CD4-positive, alpha-beta memory T cell (primary cell): ENCODE measurements at regions not wholly inside any gene's neighbourhood (a gene's known extent, or its start where the extent isn't known, plus 50 kb on each side); places are given as distances from the start of the nearest gene placed in this dataset.

Experiments used
- CTCF ChIA-PET: fragments of 350-600 bp; sonication (Branson Sonifier 250); formaldehyde crosslinking; loops from one replicate; lab custom pipeline; 2021; ENCODE audit warnings: inconsistent platforms; ENCODE audit not compliant: partially characterized antibody; lab: Charles Lee
- POLR2A ChIA-PET: fragments of 350-600 bp; sonication (Branson Sonifier 250); formaldehyde crosslinking; loops from one replicate; lab custom pipeline; 2021; ENCODE audit not compliant: partially characterized antibody; lab: Charles Lee
- DNase-seq, 5 donors: peaks; one replicate each; pipeline versions ENCODE4 v3.0.0 to v3.0.0-alpha.2; 2020 to 2022; ENCODE audit warnings: mixed read lengths in 1 of 5
- H3K27ac ChIP-seq: one replicate; pipeline ENCODE4 v1.7.0; 2013; ENCODE audit warnings: low read depth, low read length
- H3K27me3 ChIP-seq: 2 replicates; pipeline ENCODE4 v1.7.0; 2013; ENCODE audit warnings: mild to moderate bottlenecking, low read length, moderate library complexity; ENCODE audit not compliant: insufficient read depth
- H3K36me3 ChIP-seq: 2 replicates; pipeline ENCODE4 v1.7.0; 2013; ENCODE audit warnings: mild to moderate bottlenecking, low read length, moderate library complexity; ENCODE audit not compliant: insufficient read depth
- H3K4me1 ChIP-seq: 2 replicates; pipeline ENCODE4 v1.7.0; 2013; ENCODE audit warnings: mild to moderate bottlenecking, low read length, moderate library complexity; ENCODE audit not compliant: insufficient read depth
- H3K4me3 ChIP-seq, 2 donors: one replicate each; pipeline ENCODE4 v1.7.0; 2013; ENCODE audit warnings: low read length in 2 of 2, mild to moderate bottlenecking in 1 of 2
- H3K9me3 ChIP-seq, 2 donors: one replicate each; pipeline ENCODE4 v1.7.0; 2013; ENCODE audit warnings: low read length in 2 of 2, control low read depth in 1 of 2; ENCODE audit not compliant: control insufficient read depth in 1 of 2
- H3K27ac Mint-ChIP-seq, 7 donors: one replicate each; pipeline ENCODE4 v1.8.0; 2020 to 2021; ENCODE audit warnings: mixed read lengths in 7 of 7, mild to moderate bottlenecking in 6 of 7, inconsistent platforms in 3 of 7, moderate library complexity in 3 of 7
- H3K27me3 Mint-ChIP-seq, 2 donors: one replicate each; pipeline ENCODE4 v1.8.0; 2020 to 2021; ENCODE audit warnings: mixed read lengths in 2 of 2
- H3K36me3 Mint-ChIP-seq, 2 donors: one replicate each; pipeline ENCODE4 v1.8.0; 2020 to 2021; ENCODE audit warnings: mixed read lengths in 2 of 2, inconsistent platforms in 1 of 2, mild to moderate bottlenecking in 1 of 2
- H3K4me1 Mint-ChIP-seq, 4 donors: one replicate each; pipeline ENCODE4 v1.8.0; 2020 to 2021; ENCODE audit warnings: mixed read lengths in 4 of 4, mild to moderate bottlenecking in 1 of 4
- H3K4me3 Mint-ChIP-seq, 8 donors: one replicate each; pipeline ENCODE4 v1.8.0; 2020 to 2021; ENCODE audit warnings: mixed read lengths in 8 of 8, mild to moderate bottlenecking in 7 of 8, moderate library complexity in 6 of 8, inconsistent platforms in 3 of 8
- H3K9me3 Mint-ChIP-seq, 8 donors: one replicate each; pipeline ENCODE4 v1.8.0; 2020 to 2021; ENCODE audit warnings: mixed read lengths in 8 of 8, mild to moderate bottlenecking in 5 of 8, inconsistent platforms in 3 of 8, moderate library complexity in 1 of 8
- intact Hi-C: fragments of 100-400 bp; cut with micrococcal nuclease; formaldehyde crosslinking; loops from one replicate; pipeline ENCODE4 v1.15.1; 2023

DNA sequence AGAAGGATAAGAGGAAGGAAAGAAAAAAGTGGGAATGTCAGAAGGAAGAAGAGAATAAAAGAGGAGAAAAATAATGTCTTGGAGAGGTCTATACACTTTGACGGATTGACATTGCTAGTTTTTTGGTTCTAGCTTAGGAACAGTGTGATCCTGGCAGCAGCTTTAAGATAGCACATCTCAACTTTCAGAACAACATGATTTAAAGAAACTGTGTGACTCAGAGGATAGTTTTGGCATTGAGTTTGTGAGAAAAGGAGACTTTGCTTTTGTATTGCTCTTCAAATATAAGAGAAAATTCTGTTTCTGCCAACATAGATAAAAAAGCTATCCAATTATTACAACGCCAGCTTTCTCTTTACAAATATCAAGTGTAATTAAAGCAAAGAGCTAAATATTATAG, 260.7 kb upstream of the ARRDC3 start:
- ChIA-PET POLR2A (no interaction called here), CTCF (no interaction called here)
- H3K4me1 Mint-ChIP-seq, result no peaks in the 10 kb centered on the region
- no peaks in the 10 kb centered on the region for H3K9me3 ChIP-seq
- H3K27ac ChIP-seq, result no peak overlapping the region
- H3K4me3 ChIP-seq, result no peak overlapping the region
- DNase-seq, result no peak
- H3K27me3 Mint-ChIP-seq, result no peaks in the 10 kb centered on the region
- intact Hi-C loops, result no loop called here
- H3K4me1 ChIP-seq, result no peaks in the 10 kb centered on the region
- H3K9me3 Mint-ChIP-seq, result peaks cover 0 to 3% (median 0%) of the 10 kb centered on the region in 8 donors
- H3K27ac Mint-ChIP-seq, result no peak overlapping the region
- no peaks in the 10 kb centered on the region for H3K36me3 Mint-ChIP-seq
- no peak overlapping the region for H3K4me3 Mint-ChIP-seq
- no peaks in the 10 kb centered on the region for H3K27me3 ChIP-seq
- no peaks in the 10 kb centered on the region for H3K36me3 ChIP-seq

GRCh38 chr5:91642581-91642980, 259.5 kb upstream of the ARRDC3 start:
- Mint-ChIP-seq H3K4me3 (no peak overlapping the region), H3K9me3 (no peaks in the 10 kb centered on the region), H3K27ac (no peak overlapping the region), H3K36me3 (no peaks in the 10 kb centered on the region), H3K4me1 (no peaks in the 10 kb centered on the region), H3K27me3 (no peaks in the 10 kb centered on the region)
- Histone ChIP-seq H3K4me3 (no peak overlapping the region), H3K27me3 (no peaks in the 10 kb centered on the region), H3K4me1 (no peaks in the 10 kb centered on the region), H3K27ac (no peak overlapping the region), H3K36me3 (no peaks in the 10 kb centered on the region), H3K9me3 (no peaks in the 10 kb centered on the region)
- no peak for DNase-seq
- POLR2A ChIA-PET, result no interaction called here
- intact Hi-C loops, result no loop called here
- CTCF ChIA-PET, result interaction anchor here (1.3 kb wide), 1 partner anchor 145 kb away, joined by 3 read pairs; no protein-coding TSS in a partner anchor

DNA sequence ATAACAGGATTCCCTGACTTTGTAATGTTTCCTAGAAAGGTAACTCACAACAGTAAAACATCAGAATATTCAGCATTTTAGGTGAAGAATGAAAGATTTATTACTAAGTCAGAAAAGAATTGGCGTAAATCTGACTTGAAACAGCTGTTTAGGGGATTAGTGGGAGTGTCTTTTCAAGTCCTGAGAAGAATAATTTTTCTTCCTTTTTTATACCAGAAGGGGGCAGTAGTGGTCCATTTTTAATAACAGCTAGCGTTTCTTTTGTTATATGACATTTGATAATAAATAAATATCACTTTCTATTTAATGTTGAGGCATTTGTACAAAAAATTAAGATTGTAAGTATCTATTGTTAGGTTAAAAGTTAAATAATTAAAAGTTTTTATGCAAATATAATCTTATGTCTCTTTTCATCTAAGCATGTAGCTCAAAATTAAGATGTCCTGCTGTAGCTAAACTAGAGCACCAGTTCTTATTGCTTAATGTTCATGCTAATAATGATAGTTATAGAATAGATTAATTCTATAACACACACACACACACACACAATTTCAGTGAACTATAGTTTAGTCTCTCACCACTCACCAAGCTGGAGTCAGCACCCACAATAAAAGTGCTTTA, 258.7 kb upstream of the ARRDC3 start:
- H3K36me3 Mint-ChIP-seq, result no peaks in the 10 kb centered on the region
- DNase-seq, result peak in 4 of 5 donors; percentile 3 to 23 (median 16)
- intact Hi-C loops, result no loop called here

DNA sequence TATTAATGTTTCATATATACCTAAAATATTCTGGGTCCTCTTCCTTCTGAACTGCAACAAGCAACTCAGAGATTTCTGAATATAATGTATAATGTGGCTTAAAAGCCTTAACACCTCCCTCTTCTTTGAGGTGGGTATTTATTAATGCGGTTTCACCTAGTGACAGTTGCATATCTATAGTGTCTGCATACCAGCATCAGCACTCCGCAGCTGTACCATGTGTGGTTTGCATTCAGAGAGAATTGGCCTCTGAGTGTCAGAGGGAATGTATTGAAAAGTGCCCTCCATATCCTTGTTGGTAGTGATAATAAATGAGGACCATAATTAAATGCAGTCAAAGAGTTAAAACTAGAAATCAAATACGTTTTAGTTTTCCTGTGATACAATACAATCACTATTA, 256.6 kb upstream of the ARRDC3 start:
- Histone ChIP-seq H3K36me3 (no peaks in the 10 kb centered on the region), H3K9me3 (no peaks in the 10 kb centered on the region), H3K4me1 (no peaks in the 10 kb centered on the region), H3K27me3 (no peaks in the 10 kb centered on the region), H3K4me3 (no peak overlapping the region), H3K27ac (no peak overlapping the region)
- Mint-ChIP-seq H3K4me3 (no peak overlapping the region), H3K36me3 (no peaks in the 10 kb centered on the region), H3K4me1 (no peaks in the 10 kb centered on the region), H3K27ac (no peak overlapping the region), H3K9me3 (no peaks in the 10 kb centered on the region), H3K27me3 (no peaks in the 10 kb centered on the region)
- no peak for DNase-seq
- intact Hi-C loops, result no loop called here
- ChIA-PET CTCF (no interaction called here), POLR2A (no interaction called here)

More for the DNA sequence above, 258.7 kb upstream of the ARRDC3 start:
- Histone ChIP-seq H3K27me3 (no peaks in the 10 kb centered on the region), H3K36me3 (no peaks in the 10 kb centered on the region), H3K27ac (no peak overlapping the region), H3K9me3 (no peaks in the 10 kb centered on the region), H3K4me3 (no peak overlapping the region), H3K4me1 (no peaks in the 10 kb centered on the region)
- Mint-ChIP-seq H3K4me1 (no peaks in the 10 kb centered on the region), H3K27ac (no peak overlapping the region), H3K27me3 (no peaks in the 10 kb centered on the region), H3K9me3 (no peaks in the 10 kb centered on the region), H3K4me3 (no peak overlapping the region)
- ChIA-PET POLR2A (no interaction called here), CTCF (interaction anchor here (1.3 kb wide), 1 partner anchor 144 kb away, joined by 3 read pairs; no protein-coding TSS in a partner anchor)

- Histone ChIP-seq H3K4me3 (no peak overlapping the region), H3K36me3 (no peaks in the 10 kb centered on the region), H3K27me3 (no peaks in the 10 kb centered on the region), H3K27ac (no peak overlapping the region), H3K9me3 (no peaks in the 10 kb centered on the region), H3K4me1 (no peaks in the 10 kb centered on the region)
- ChIA-PET POLR2A (no interaction called here), CTCF (no interaction called here)
- intact Hi-C loops, result no loop called here
- Mint-ChIP-seq H3K27ac (no peak overlapping the region), H3K4me1 (no peaks in the 10 kb centered on the region), H3K27me3 (no peaks in the 10 kb centered on the region), H3K36me3 (no peaks in the 10 kb centered on the region), H3K4me3 (no peak overlapping the region), H3K9me3 (no peaks in the 10 kb centered on the region)
- DNase-seq, result no peak
Measured at GRCh38 chr5:91638010-91638409, 254.9 kb upstream of the ARRDC3 start.

- no peak for DNase-seq
- Mint-ChIP-seq H3K4me1 (no peaks in the 10 kb centered on the region), H3K36me3 (no peaks in the 10 kb centered on the region), H3K27ac (no peak overlapping the region), H3K4me3 (no peak overlapping the region), H3K27me3 (no peaks in the 10 kb centered on the region), H3K9me3 (no peaks in the 10 kb centered on the region)
- CTCF ChIA-PET, result no interaction called here
- H3K36me3 ChIP-seq, result no peaks in the 10 kb centered on the region
- no peak overlapping the region for H3K27ac ChIP-seq
- H3K4me1 ChIP-seq, result no peaks in the 10 kb centered on the region
- no peak overlapping the region for H3K4me3 ChIP-seq
- intact Hi-C loops, result no loop called here
- H3K9me3 ChIP-seq, result no peaks in the 10 kb centered on the region
- POLR2A ChIA-PET, result no interaction called here
- no peaks in the 10 kb centered on the region for H3K27me3 ChIP-seq
Measured at GRCh38 chr5:91635950-91636734, 253.0 kb upstream of the ARRDC3 start.

DNA sequence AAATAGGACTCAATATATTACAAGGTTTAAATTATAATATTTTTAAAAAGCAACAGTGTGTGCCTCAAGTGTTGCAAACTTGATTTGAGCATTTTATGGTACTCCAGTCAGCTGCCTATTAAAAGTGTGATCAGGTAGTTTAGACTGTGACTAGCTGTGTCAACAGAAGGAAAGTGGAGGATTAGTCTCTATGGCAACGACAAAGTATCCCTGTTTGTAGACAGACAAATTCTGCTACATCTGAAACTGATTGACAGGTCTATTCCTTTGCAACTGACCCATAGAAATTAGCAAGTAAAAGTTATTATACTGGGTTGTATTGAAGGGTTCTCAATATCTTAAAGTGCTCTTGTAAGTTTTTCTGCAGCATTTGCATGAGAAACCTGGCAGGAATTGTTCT, 249.8 kb upstream of the ARRDC3 start:
- Histone ChIP-seq H3K27ac (no peak overlapping the region), H3K36me3 (no peaks in the 10 kb centered on the region), H3K9me3 (no peaks in the 10 kb centered on the region), H3K27me3 (no peaks in the 10 kb centered on the region), H3K4me3 (no peak overlapping the region), H3K4me1 (no peaks in the 10 kb centered on the region)
- no peaks in the 10 kb centered on the region for H3K9me3 Mint-ChIP-seq
- H3K4me1 Mint-ChIP-seq, result no peaks in the 10 kb centered on the region
- intact Hi-C loops, result no loop called here
- no peak overlapping the region for H3K4me3 Mint-ChIP-seq
- CTCF ChIA-PET, result no interaction called here
- no peaks in the 10 kb centered on the region for H3K36me3 Mint-ChIP-seq
- DNase-seq, result no peak
- POLR2A ChIA-PET, result no interaction called here
- no peak overlapping the region for H3K27ac Mint-ChIP-seq
- no peaks in the 10 kb centered on the region for H3K27me3 Mint-ChIP-seq
